ENCODE measurements at regions not wholly inside any gene's neighbourhood (a gene's known extent, or its start where the extent isn't known, plus 50 kb on each side); places are given as distances from the start of the nearest gene placed in this dataset.
"Not testable (repeated sequence)": the region's sequence is repeated elsewhere in the genome, so short reads cannot be mapped to it uniquely, and the experiment has no call there.

GRCh38 chr2:190150413-190150812, 87.9 kb upstream of the MSTN start:
- no peak for DNase-seq

DNA sequence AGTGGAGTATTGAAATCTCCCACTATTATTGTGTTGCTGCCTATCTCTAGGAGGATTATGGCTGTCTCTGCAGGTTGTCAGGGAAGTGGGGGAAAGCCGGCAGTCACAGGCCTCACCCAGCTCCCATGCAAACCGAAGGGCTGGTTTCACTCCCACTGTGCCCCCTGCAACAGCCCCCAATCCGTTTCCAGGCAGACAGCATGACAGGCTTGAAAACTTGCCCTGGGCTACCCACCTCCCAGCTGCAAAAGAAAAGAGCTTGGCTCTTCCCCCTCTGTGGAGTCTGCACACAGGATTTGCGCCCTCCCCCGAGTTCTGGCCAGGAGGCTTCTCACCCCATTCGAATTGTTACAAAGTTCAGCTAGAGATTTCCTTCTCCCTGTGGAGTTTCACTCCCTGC, 87.4 kb upstream of the MSTN start:
- no peak for DNase-seq

GRCh38 chr2:190149200-190149599, 86.7 kb upstream of the MSTN start:
- no peak for DNase-seq

DNA sequence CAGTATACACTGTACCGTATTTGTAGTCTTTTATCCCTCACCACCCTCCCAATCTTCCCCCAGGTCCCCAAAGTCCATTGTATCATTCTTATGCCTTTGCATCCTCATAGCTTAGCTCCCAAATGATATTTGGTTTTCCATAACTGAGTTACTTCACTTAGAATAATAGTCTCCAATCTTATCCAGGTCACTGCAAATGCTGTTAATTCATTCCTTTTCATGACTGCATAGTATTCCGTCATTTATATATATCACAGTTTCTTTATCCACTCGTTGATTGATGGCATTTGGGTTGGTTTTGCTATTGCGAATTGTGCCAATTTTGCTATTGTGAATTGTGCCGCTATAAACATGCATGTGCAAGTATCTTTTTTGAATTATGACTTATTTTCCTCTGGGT, 83.6 kb upstream of the MSTN start:
- not testable (repeated sequence) for DNase-seq

GRCh38 chr2:190140474-190140873, 77.9 kb upstream of the MSTN start:
- DNase-seq: not testable (repeated sequence)

- no peak for DNase-seq
These were observed 76.8 kb upstream of the MSTN start for GRCh38 chr2:190139371-190139770.

GRCh38 chr2:190138032-190138431, 75.5 kb upstream of the MSTN start:
- no peak for DNase-seq

- DNase-seq: no peak
These were observed 75.0 kb upstream of the MSTN start for GRCh38 chr2:190137561-190137960.

DNA sequence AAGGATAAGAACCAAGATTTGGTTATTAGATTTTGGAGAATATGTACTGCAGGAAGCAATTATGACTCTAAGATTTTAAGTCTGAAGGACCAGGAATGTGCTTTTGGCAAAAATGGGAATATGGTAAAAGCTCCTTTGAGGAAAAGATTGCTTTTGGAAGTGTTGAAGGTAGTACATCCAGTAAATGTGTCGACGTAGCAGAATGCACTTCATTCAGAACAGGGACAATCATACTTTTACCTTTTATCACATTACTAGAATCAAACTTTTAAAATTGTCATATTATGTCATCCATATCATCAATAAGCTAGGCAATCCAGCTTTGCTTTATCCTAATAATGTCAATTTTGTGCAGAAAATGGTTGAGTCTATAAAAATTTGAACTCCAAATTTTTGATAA, 74.3 kb upstream of the MSTN start:
- DNase-seq: no peak

- DNase-seq: no peak
These were observed 73.7 kb upstream of the MSTN start for GRCh38 chr2:190136259-190136658.

DNA sequence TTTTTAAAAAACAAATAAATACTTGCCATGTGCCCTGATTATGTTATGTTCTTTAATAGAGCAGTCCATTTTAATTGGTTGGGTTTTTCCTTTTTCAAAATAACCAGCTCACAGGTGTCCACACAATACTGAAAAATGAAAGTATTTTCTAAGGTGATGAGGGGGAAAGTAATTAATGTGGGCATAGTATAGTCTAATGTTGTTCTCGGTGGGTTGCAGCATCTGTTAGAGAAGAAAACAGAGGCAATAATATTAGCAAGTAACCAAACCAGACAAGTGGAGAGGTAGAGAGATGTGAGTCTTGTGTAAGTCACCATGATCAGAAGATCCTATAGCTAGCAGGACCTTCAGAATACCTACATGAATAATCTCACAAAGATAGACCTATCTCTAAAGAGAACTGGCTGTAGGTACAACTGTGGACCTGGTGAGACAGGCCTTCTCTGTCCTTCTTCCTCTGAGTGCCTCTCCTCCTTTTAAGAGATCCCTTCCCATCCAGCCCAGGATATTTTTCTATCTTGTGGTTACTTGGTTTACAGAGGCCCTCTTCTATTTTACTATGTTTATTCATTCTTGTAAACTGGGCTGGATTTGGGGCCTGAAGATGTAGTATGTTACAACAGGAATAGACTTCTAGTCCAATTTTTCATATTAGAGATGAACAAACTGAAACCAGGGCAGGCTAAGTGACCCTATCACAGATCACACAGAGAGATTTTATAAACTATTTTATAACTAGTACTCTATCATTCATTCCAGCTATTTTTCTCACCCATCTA, 67.1 kb upstream of the MSTN start:
- DNase-seq: no peak

DNA sequence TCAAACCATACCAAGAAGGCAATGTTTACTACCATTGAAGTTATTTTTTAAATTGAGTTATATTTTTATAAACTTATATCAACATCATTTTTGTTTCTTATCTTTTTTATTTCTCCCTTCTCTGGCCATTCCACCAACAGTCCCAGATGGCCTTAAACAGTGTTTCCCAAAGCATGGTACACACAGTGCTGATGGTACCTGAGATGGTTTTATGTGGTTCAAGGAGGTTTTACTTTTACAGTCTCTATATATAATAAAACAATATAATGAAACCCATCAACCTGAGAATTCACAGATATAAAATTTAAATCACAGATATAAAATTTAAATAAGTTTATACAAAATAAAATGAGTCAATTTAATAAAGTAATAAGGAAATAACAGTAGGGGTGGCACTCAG, 65.1 kb upstream of the MSTN start:
- DNase-seq: no peak

DNA sequence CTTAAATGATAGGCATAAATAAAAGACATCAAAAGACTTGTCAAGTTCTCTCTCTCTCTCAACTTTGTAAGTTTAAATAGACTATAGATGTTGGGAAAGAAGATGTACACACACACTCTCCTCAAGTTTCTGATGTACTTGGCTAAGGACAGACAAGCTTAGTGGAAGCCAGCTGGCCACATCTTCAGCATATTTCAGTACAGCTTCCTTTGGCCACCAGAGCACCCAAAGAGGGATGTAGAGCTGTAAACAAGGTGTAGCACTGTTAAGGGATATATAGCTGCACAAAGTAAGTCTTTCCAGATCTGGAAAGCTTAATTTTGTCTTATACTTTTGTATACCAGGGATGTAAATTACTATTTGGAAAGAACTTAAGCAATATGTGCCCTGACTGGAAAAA, 64.3 kb upstream of the MSTN start:
- no peak for DNase-seq

DNA sequence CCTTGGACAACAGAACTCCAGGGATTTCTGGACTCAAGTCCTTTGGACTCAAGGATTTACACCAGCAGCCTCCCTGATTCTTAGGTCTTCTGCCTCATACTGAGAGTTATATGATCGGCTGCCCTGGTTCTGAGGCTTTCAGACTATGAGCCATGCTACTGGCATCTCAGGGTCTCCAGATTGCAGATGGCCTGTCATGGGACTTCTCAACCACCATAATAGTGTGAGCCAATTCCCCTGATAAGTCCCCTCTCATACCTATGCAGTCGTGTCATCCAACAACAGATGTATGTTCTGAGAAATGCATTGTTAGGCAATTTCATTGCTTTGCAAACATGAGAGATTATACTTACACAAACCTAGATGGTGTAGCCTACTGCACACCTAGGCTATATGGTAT, 61.4 kb upstream of the MSTN start:
- no peak for DNase-seq

DNA sequence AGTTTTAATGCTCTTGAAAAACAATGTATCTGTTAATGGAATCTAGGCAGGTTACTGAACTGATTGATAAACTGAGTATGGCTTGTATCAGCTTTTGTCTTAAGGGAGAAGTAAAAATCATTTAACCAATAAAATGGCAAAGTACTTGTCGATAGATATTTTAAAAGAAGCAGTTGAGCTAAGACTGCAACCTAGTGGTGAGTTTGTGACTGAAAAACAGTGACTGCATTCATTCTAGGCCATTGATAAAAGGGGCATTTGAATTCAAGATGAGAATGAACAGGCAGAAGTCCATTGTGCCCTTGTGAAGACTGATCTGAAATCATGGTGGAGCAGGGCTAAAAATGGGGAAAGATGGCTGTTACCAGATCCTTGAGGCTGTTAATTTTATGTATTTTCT, 59.4 kb upstream of the MSTN start:
- DNase-seq: no peak

GRCh38 chr2:190121305-190121704, 58.8 kb upstream of the MSTN start:
- DNase-seq: no peak

DNA sequence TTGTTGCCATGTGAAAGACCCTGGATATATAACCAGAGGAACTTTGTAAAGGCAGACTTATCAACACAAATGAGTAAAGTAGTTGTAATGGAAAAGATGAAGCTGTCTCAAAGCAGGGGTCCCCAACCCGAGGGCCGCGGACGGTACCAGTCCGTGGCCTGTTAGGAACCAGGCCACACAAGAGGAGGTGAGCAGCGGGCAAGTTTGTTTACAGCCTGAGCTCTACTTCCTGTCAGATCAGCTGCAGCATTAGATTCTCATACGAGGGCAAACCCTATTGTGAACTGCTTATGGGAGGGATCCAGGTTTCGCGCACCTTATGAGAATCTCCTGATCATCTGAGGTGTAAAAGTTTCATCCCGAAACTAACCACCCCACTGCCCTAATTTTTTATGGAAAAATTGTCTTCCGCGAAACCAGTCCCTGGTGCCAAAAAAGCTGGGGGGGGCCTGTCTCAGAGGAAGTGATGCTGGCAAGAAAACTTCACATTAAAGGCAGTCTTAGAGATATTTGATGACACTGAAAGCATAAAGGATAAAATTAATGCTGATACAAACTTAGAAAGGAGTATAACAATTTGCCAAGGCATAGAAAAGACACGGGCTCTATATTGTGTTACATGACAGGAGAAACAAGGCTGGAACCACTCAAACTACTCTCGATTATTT, 57.5 kb upstream of the MSTN start:
- no peak for DNase-seq

DNA sequence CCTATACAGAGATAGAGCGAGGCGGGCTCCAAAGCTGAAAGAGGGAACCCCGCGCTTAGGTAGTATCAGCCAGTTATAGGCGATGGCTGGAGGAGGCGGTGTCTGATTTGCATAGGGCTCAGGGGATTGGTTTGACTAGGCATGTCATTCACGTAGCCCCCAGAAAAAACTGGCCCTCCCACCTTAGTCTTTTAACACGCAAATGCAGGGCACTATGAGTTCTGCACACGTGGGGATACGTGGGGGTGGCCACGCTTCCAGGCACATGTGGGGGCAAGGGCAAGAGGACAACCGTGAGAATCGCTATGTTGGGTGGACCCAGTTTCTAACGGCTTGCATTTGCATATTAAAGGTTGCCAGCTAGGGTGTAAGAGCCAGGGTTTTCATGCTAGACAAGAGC, 56.7 kb upstream of the MSTN start:
- peak in 1 of 5 donors; percentile 2 for DNase-seq

GRCh38 chr2:190117305-190117704, 54.8 kb upstream of the MSTN start:
- no peak for DNase-seq

DNA sequence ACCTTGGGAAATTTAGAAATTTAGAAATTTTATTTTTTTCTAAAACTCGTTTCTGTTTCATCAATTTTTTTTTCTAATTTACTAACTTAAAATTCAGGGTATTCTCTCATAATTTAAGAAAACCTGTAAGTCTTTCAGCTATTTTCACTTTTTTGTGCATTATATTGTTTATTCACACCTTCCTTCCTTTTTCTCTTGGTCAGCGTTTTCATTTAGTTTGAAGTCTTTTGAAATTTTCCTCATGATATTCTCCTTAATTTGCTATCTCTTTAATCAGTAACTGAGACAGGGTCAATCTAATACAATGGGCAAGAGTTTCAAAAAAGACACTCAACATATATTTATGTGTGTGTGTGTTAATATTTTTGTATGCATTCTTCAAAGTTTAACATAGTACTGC, 50.5 kb upstream of the MSTN start:
- no peak for DNase-seq
